ENCODE measurements at regions not wholly inside any gene's neighbourhood (a gene's known extent, or its start where the extent isn't known, plus 50 kb on each side); places are given as distances from the start of the nearest gene placed in this dataset.
A peak's percentile ranks its signal among the peaks of the same experiment; 100 is the strongest.

DNA sequence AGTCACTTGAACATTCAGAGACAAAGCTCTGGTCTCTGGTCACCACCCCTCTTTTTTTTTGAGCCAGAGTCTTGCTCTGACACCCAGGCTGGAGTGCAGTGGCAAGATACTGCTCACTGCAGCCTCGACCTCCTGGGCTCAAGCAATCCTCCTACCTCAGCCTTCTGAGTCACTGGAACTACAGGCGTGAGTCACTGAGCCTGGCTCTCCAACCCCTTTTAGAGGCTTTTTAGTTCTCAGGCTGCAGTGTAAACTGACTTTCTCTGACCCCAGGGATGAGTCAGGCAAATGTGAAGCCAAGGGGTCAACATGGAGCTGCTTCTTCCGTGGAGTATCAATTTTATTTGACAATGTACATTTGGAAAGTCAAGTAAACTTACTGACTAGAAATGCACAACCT is 229.2 kb downstream of the PTTG2 start:
- DNase-seq (ENCODE audit: low read depth): peak; percentile 31

DNA sequence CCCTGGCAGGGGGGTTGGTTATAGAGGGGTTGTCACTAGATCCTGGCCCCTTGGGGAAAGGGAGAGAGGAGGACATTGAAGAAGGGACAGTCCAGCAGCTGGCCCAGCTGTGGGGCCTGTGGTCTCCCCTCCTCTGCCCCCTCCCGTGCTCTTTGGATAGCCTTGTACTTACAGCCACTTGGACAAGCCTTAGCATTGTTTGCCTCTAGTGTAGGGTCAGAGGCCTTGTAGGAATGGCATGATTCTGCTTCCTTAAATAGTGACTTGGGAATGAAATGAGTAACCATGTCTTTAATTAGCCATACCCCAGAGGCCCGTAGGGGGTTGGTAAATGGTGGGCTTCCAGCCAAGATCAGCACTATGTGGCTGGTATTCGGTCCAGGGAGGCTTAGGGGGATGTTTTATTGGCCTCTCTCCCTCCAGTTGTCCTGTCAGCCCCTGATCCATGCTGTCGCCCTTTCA is 230.6 kb downstream of the PTTG2 start:
- no peak for DNase-seq (ENCODE audit: low read depth)

DNA sequence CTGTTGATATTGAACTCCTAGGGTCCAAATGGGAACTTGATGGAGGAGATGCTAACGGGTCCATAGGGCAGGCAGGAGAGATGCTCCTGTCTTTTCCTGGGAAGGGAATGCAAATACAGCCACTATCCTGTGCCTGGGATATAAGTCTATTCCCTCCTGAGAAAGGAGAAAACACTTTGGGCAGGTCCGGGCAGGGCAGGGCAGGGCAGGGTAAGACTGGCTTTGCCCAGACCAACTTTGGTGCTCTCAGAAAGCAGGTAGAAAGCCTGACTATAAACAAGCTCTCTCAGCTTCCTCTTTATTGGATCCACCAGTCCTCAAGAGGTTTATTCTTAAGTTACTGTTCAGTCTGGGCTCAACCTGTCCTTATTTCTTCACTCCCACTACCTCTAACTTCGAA is 232.3 kb downstream of the PTTG2 start:
- no peak for DNase-seq (ENCODE audit: low read depth)

DNA sequence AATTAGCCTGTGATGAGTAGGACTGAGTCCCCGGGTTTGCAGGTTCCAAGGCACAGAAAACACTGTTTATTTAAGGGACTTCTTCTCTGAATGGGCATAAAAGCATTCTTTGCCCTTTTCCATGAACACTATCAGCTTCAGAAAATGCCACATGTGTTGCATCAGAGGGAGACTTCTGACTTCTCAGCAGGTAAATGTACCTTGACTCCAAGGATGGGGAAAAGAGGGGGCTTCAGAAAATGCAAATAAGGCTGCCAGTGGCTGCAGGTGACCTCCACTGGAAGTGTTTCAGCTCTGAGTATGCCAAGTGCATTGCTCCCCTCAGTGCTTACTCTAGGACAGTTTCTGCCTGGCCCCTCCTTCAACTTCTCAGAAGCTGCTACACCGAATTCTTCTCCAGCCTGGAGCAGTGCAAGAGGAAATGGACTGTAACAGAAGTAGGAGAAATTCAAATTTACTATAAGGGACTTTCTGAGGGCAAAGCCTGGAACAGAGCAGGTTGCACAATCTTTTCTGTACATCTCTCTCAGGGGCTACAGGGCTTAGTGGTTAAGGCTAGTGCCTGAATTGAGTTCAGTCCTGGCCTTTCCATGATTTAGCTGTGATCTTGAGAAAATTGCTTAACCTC is 233.2 kb downstream of the PTTG2 start:
- no peak for DNase-seq (ENCODE audit: low read depth)

DNA sequence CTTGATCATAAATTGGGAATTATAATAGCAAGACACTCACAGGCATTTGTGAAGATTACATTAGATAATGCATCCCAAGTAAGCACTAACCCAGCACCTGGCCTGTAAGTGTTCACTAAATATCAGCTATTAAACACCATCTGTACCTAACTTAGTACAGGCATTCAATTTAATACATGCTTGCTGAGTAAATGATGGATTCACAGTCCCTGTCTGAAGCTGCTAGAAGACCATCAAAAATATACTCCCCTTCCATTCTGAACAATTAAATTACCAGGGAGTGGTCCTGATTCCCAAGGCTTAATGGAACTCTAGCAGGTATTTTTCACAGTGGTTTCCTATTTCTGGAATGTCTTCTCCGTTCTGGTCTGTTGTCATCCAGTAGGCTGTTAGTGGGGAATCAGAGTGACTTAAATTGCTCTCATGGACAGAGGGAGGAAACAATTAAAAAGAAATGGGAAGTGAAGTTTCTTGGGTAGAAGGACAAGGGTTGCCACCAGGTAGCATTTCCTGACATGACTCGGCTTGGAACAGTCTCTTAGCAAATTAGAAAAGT is 233.9 kb downstream of the PTTG2 start:
- no peak for DNase-seq (ENCODE audit: low read depth)

DNA sequence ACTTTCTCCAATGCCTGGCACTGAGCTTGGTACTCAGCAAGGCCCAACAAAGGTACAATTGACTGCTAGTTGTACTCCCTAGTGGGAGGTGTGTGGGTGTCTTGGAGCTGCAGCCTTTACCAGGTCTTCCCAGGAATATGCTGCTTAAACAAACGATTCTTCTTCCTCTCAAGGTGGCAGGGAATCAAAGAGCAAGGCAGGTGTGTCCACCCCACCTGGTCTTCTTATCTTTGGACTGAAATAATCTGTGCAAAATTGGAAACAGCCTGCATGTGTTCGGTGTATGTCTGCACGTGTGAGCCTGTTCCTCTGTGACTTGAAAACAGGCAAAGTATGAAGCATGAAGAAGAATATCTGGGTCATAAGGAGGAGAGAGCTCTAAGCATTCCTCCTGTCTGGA is 235.3 kb downstream of the PTTG2 start:
- DNase-seq (ENCODE audit: low read depth): no peak

DNA sequence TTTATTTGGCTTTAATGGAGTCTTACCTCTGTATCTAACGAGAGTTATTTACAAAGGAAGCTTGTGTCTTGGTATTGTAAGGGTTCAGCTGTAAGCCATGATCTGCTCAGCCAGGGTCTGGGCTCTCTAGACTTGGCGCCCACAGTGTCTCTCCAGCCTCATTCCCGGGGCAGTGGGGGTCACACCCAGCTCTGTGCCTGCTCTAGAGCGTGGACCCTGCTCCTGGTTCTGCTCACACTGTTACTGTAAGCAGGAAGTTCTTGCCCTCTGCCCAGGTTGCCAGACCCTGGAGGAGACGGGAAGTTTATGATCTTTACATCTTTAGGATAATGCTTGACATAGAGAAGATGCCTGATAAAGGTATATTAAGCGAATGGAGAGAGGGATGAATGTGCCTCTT is 235.7 kb downstream of the PTTG2 start:
- no peak for DNase-seq (ENCODE audit: low read depth)

DNA sequence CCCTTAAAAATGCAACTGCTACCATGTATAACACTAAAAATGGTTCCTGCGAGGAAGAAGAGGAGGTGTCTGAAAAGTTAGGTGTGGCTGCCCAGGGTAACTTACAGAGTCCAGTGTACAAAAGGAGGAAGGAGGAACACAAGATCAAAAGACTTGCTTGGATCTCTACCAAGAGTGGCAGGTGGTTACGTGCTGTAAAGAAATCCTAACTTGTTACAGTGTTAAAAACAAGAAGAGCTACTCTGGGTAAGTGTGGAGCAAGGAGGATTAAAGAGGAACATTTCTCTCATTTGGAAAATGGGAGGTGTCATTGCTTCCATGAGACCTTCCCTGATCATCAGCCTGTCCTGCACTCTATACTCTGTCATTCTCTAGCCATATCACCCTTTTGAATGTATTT is 242.0 kb downstream of the PTTG2 start:
- DNase-seq (ENCODE audit: low read depth): no peak

DNA sequence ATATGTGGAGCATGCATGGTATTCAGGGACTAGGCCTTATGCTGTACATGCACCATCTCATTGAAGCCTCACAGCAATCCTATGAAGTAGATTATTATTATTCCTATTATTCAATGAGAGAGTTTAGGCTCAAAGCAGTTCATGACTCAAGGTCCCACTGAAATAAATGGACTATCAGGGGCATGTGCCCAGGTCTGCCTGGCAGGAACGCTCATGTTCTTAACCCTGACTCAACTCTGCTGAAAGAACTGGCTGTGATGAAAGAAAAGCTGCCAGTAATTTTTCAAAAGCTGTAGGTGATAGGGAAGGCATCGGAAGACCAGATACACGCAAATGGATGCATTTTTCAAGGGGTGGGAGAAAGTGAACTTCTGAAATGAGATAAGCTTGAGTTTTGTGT is 243.4 kb downstream of the PTTG2 start:
- DNase-seq (ENCODE audit: low read depth): no peak

DNA sequence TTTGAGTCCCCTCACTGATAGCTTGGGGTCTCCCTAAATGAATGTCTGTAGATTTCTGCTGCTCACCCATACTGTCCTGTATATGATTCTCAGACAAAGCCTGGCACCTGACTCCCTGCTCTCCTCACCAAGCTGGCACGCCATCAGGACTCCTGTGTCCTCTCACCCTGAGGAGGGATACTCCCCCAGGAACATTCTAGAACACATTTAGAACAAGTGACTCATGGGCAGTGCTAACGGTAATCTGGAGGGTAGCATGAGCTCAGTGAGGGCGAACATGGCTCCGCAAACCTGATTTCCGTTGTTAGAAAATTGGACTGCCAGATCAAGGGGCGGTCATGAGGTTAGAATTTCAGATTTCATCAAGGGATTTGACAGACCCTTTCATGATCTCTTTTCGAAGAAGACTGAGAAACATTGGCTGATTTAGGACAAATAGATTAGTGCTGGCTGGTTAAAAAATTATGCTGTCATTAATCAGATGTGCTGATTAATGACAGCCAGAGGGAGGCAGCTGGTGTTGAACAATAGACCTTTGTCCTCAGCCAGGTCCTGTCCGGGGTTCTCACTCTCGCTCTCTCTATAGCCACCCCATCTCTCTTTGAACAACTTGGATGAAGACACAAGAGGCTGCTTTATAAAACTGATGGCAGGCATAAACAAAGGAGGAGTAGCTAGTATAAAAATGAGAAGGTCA is 244.3 kb downstream of the PTTG2 start:
- no peak for DNase-seq (ENCODE audit: low read depth)

DNA sequence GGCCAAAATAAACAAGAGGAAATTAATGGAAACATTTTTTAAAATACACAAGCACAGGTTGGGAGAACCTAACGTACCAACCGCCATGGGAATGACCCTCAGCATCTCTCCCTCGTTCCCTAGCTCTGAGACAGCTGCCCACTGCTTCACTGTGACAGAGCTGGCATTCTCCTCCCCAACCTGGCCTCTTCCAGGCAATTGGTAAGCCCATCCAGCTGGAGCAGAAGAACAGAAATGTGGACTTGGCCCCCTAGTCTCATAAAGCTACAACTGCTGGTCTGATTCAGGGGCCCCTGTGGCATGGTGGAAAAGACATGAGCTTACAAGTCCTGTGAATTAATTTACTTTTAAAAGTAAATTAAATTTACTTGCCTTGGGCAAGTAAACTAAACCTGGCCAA is 245.1 kb downstream of the PTTG2 start:
- no peak for DNase-seq (ENCODE audit: low read depth)

DNA sequence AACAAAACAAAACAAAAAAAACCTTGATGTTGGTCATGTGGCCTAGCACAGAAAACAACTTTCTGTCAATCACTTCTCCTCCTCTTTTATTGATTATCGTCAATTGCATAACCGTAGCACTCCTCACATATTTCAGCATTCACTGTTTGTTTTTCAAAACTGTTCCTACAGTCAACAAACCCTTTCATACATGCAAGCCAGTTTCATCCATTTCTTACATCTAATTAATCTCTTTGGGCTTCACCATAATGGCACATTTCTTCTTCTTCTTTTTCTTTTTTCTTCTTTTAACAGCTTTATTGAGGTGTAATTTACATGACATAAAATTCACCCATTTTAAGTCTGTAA is 246.9 kb downstream of the PTTG2 start:
- no peak for DNase-seq (ENCODE audit: low read depth)

DNA sequence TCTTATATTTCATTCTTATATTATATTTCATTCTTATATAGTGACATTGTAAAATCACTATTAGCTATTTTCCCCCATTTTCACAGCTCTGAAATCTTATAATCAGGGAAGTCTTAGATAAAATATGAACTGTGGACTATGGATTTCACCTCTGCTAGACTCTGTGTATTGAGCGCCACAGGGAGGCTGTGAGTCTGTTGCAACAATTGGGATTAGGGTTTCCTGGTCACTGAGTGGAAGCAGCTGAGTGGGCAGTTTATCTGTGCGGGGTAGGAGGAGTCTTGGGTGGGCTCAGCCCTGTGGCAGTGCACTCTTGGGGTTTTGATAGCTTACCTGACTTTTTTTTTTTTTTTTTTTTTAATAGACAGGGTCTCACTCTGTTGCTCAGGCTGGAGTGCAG is 249.5 kb downstream of the PTTG2 start:
- DNase-seq (ENCODE audit: low read depth): no peak

DNA sequence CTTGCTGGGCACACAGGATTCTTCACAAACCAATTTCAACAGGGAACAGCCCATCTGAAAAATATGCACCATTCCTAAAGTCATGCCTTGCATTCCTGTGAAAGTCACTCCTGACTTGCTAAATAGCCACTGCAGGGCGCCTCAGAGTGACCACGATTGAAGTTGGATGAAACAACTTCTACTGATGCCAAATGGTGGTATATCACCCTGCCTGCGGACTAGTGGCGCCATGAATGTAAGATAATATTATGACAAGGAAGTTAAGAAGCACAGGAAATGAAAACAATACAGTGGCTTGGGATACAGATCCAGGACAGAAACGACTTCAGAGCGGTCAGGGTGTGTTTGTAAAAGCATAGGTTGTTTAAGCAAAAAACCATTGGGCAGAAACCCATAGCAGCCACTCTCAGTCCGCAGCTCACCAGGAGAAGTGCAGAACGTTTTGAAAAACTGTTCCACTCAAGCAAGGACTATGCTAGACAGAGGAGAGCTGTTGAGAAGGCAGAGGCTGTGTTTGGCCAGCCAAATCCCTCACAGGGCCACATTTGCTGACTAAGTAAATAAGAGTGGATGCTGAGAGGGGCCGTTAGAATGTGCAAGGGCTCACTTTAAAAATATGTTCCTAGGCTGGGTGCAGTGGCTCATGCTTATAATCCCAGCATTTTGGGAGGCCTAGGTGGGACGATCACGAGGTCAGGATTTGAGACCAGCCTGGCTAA is 250.4 kb downstream of the PTTG2 start:
- DNase-seq (ENCODE audit: low read depth): no peak

DNA sequence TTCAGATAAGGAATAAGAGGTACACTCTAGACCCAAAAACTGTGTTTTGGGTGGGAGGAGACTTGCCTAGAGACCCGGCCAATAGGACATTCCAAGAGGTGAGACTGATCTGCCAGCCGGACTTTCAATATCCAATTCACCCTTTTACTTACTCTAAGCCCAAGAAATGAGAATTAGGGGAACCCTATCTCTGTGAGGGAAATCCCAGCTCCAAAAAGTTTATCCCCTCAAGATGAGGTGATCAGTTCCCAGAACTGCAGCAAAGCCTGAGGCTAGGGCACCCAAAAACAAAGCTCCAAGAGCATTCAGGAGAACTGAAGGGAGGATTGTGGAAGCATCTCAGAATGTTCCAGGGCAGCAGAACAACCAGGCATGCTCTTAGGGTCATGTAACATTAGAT is 251.7 kb downstream of the PTTG2 start:
- DNase-seq (ENCODE audit: low read depth): no peak

DNA sequence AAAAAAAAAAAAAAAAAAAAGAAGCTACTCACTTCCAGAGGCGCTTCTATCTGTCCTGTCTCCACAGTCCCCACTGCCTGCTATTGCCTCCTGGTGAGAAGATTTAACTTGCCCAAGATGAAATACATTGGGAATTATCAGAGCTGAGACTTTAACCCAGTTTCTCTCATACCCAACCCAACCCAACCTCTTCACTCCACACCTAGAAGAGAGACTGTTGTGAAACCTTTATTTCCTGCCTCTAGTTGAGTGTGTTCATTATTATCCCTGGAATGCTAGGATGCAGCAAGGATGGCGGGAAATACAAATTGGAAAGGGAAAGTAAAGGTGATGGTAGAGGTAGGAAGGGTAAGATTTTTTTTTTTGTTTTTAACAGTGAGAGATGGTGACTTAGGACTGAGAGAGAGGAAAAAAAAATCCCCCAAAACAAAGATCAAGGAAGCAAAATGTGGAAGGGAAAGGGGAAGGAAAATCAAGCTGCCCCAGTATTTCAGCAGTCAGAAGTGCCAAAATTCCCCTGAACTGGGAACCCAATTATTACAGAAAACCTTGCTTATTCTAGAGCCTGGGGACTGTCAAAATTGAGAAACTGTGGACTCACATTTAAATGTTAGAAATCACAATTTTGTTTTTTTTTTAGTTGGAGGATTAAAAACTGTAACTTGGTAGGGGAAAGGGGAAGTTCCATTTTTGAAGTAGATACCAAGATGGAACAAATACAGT is 253.0 kb downstream of the PTTG2 start:
- no peak for DNase-seq (ENCODE audit: low read depth)

DNA sequence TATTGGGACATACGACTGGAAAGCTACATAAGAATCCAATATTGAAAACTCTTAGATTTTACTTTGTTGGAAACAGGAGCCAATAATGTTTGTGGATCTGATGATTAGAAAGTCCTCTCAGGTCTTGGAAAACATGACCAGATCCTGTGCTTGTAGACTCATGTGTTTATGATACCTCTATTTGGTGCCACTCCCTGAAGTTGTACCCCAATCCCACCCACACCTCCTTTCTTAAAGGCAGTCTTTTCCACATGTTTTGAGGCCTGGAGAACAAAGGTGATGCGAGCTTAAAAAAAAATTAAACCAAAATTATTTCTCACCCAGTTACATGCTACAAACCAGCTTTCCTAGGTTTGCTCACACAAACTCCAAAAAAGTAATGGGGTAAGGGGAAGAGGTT is 262.7 kb downstream of the PTTG2 start:
- DNase-seq (ENCODE audit: low read depth): no peak

DNA sequence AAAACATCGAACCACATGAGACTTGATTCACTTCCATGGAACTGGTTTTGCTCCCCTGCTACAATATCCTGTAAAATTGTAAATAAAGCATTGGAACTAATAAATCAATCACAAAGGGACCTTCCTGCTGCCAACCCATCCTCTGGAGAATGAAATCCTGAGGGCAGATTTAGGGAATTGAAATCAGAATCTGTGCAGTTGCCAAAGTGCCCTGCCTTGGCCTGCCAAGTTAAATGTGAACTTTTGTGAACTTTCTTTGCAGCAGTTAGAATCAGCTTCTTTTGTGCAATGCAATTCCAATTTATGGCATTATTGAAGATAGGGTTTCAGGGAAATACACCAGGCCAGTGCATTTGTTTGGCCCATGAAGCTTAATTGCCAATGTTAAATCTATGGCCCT is 263.1 kb downstream of the PTTG2 start:
- no peak for DNase-seq (ENCODE audit: low read depth)

DNA sequence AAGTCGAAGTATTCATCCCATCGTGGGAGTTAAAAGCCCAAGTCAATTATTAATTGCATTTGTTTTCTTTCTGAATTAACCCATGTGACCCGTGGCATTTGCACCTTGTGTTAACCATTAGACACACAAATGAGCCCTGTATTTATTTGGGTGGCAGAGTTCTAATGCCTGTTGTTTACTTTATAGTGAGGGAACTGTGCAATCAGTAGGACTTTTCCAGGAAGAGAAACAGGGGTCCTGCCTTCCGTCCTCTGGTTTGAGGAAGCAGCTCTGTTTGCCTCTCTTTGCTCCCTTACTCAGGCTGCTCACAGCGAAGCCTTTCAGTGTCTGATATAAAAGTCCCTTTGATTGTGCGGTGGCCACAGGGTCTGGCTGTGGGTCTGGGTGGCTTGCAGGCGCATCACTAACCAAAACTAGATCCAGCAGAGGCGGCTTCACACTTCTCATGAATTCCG is 263.6 kb downstream of the PTTG2 start:
- no peak for DNase-seq (ENCODE audit: low read depth)

DNA sequence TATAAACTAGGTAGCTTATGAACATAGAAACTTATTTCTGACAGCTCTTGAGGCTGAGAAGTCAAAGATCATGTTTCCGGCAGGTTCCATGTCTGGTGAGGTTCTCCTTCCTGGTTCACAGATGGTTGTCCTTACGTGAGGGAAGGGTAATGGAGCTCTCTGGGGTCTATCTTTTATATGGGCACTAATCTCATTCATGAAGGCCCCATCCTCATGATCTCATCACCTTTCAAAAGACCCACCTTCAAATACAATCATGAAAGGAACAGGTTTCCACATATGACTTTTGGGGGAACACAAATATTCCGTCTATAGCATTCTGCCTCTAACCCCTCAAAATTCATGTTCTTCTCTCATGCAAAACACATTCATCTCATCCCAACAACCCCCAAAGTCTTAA is 264.7 kb downstream of the PTTG2 start:
- DNase-seq (ENCODE audit: low read depth): no peak

DNA sequence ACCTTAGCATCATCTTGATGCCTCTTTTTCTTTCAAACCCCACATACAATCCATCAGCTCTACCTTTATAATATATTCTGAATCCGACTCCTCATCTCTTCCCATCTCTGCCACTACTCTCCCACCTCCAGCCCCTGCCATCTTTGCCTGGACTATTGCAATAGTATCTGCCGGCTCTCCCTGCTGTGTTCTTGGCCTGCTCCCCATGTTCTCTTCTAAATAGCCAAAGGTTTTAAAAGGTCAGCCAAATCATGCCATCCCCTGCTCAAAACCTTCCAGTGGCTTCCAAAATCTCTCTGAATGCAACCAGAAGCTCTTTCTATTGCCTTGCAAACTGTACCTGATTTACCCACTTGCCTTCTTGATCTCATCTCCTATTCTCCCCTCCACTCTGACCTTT is 266.0 kb downstream of the PTTG2 start:
- DNase-seq (ENCODE audit: low read depth): no peak

DNA sequence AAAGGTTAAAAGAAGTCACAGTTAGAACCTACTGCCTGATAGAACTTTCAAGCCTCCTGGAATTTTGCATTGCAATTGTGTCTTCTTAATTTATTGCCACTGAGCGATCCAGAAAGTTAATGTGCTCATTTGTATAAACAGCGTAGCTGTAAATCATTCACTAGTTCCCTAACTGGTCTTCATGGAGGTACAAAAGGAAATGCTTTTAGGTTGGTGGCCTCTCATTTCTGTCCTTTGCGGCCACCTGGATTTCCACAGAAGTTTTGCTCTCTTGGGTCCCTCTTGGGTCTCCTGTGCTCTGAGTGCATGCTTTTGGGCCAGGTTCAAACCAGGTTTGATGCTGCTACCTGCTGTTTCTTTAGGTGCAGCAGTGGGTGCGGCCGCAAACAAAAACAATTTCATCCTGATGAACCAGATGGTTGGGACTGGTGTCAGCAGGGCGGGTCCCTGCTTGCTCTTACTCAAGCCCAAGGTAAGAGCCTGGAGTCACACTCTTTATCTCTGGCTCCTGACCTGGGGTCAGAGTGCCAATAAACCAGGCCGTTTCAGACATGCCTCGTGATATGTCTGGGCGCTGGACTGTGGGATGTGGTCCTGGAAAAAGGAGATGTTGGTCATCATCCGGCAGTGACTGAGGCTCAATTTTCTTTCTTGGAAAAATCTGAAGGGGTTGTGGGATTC is 270.1 kb downstream of the PTTG2 start:
- no peak for DNase-seq (ENCODE audit: low read depth)
